ENCODE measurements at regions not wholly inside any gene's neighbourhood (a gene's known extent, or its start where the extent isn't known, plus 50 kb on each side); places are given as distances from the start of the nearest gene placed in this dataset.

DNA sequence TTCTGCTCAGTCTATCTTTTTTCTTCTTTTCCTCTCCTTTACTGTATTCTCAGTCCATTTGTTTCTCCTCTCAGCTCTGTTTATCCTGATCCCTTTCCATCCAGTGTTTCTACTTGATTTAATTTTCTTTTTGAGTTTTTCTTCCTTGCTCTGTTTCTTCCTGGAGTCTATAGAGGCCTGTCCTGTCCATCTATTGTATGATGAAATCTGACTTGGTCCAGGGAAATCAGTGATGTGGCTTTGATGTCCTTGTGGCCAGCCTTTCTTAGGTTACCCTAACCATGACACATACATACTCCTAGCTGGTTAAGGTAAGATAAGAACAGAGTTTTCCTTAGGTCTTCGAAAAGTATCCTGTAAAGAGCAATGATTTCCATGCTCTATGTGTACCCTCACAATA is 89.3 kb upstream of the LNX1 start:
- no peaks in the 10 kb centered on the region for H3K79me2 ChIP-seq (replicated peaks; ENCODE audit: insufficient read depth, low read length)
- no peaks in the 10 kb centered on the region for H3K27me3 ChIP-seq (ENCODE audit: insufficient read depth, low read depth, low read length)
- H3K9ac ChIP-seq (ENCODE audit: low read length), result no peak overlapping the region
- no peaks in the 10 kb centered on the region for H3K36me3 ChIP-seq (ENCODE audit: insufficient read depth, low read length)
- H4K20me1 ChIP-seq (ENCODE audit: insufficient read depth), result no peaks in the 10 kb centered on the region
- no peaks in the 10 kb centered on the region for H3K9me3 ChIP-seq (ENCODE audit: low read length)
- no peak for TF ChIP-seq TAF1 (IDR thresholded peaks at IDR 0.05; ENCODE audit: low read depth)
- no peak for TF ChIP-seq SMC3 (conservative IDR thresholded peaks at IDR 0.05; ENCODE audit: poor library complexity)
- TF ChIP-seq, protein P1, sequence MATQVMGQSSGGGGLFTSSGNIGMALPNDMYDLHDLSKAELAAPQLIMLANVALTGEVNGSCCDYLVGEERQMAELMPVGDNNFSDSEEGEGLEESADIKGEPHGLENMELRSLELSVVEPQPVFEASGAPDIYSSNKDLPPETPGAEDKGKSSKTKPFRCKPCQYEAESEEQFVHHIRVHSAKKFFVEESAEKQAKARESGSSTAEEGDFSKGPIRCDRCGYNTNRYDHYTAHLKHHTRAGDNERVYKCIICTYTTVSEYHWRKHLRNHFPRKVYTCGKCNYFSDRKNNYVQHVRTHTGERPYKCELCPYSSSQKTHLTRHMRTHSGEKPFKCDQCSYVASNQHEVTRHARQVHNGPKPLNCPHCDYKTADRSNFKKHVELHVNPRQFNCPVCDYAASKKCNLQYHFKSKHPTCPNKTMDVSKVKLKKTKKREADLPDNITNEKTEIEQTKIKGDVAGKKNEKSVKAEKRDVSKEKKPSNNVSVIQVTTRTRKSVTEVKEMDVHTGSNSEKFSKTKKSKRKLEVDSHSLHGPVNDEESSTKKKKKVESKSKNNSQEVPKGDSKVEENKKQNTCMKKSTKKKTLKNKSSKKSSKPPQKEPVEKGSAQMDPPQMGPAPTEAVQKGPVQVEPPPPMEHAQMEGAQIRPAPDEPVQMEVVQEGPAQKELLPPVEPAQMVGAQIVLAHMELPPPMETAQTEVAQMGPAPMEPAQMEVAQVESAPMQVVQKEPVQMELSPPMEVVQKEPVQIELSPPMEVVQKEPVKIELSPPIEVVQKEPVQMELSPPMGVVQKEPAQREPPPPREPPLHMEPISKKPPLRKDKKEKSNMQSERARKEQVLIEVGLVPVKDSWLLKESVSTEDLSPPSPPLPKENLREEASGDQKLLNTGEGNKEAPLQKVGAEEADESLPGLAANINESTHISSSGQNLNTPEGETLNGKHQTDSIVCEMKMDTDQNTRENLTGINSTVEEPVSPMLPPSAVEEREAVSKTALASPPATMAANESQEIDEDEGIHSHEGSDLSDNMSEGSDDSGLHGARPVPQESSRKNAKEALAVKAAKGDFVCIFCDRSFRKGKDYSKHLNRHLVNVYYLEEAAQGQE (IDR thresholded peaks at IDR 0.05; ENCODE audit: borderline replicate concordance), result no peak
- no peak for TF ChIP-seq MXI1 (conservative IDR thresholded peaks at IDR 0.05; ENCODE audit: poor library complexity, severe bottlenecking)
- TF ChIP-seq POLR2AphosphoS5 (IDR thresholded peaks at IDR 0.05), result no peak
- TF ChIP-seq EZH2 (IDR thresholded peaks at IDR 0.05; ENCODE audit: borderline replicate concordance, insufficient read depth, low read length, poor library complexity, severe bottlenecking), result no peak
- TF ChIP-seq RAD21 (conservative IDR thresholded peaks at IDR 0.05), result no peak
- TF ChIP-seq EP300 (conservative IDR thresholded peaks at IDR 0.05; ENCODE audit: poor library complexity, severe bottlenecking), result no peak
- TF ChIP-seq, protein P2, sequence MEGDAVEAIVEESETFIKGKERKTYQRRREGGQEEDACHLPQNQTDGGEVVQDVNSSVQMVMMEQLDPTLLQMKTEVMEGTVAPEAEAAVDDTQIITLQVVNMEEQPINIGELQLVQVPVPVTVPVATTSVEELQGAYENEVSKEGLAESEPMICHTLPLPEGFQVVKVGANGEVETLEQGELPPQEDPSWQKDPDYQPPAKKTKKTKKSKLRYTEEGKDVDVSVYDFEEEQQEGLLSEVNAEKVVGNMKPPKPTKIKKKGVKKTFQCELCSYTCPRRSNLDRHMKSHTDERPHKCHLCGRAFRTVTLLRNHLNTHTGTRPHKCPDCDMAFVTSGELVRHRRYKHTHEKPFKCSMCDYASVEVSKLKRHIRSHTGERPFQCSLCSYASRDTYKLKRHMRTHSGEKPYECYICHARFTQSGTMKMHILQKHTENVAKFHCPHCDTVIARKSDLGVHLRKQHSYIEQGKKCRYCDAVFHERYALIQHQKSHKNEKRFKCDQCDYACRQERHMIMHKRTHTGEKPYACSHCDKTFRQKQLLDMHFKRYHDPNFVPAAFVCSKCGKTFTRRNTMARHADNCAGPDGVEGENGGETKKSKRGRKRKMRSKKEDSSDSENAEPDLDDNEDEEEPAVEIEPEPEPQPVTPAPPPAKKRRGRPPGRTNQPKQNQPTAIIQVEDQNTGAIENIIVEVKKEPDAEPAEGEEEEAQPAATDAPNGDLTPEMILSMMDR (IDR thresholded peaks at IDR 0.05; ENCODE audit: poor library complexity, severe bottlenecking), result no peak
- no peaks in the 10 kb centered on the region for H3F3A ChIP-seq (ENCODE audit: insufficient read depth, low read length, poor library complexity, severe bottlenecking)
- H3K9me2 ChIP-seq (ENCODE audit: insufficient read depth, low read length), result no peaks in the 10 kb centered on the region
- no peak overlapping the region for H2AFZ ChIP-seq (ENCODE audit: low read depth, low read length)
- no peak overlapping the region for H3K27ac ChIP-seq (ENCODE audit: low read length)
- no peak overlapping the region for H3K4me2 ChIP-seq (ENCODE audit: low read length)
- no peak overlapping the region for H3K4me3 ChIP-seq (ENCODE audit: low read length)

DNA sequence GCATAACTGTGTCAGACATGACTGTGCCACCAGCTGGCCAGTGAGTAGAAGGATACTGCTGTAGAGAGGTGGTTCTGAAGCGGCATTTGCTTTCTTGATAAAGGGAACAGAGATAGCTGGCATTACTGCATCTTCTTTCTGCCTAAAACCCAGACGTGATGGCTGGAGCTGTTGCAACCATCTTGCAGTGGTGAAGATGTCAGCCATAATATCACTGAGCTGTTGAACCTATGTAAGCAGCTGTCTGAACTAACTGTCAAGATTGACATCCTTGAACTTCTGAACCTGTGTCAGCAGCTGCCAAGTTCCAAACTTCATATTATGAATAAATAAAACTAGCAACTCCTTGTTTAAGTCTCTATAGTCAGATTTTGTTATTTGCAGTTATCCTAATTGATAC is 88.9 kb upstream of the LNX1 start:
- H3K27ac ChIP-seq (ENCODE audit: low read length), result no peak overlapping the region
- no peaks in the 10 kb centered on the region for H3F3A ChIP-seq (ENCODE audit: insufficient read depth, low read length, poor library complexity, severe bottlenecking)
- TF ChIP-seq POLR2AphosphoS5 (IDR thresholded peaks at IDR 0.05) (no peak), TAF1 (IDR thresholded peaks at IDR 0.05; ENCODE audit: low read depth) (no peak), EP300 (conservative IDR thresholded peaks at IDR 0.05; ENCODE audit: poor library complexity, severe bottlenecking) (no peak), SMC3 (conservative IDR thresholded peaks at IDR 0.05; ENCODE audit: poor library complexity) (no peak), MXI1 (conservative IDR thresholded peaks at IDR 0.05; ENCODE audit: poor library complexity, severe bottlenecking) (no peak), RAD21 (conservative IDR thresholded peaks at IDR 0.05) (no peak), EZH2 (IDR thresholded peaks at IDR 0.05; ENCODE audit: borderline replicate concordance, insufficient read depth, low read length, poor library complexity, severe bottlenecking) (no peak)
- TF ChIP-seq, protein P1 (IDR thresholded peaks at IDR 0.05; ENCODE audit: borderline replicate concordance), result no peak
- TF ChIP-seq, protein P2 (IDR thresholded peaks at IDR 0.05; ENCODE audit: poor library complexity, severe bottlenecking), result no peak
- no peak overlapping the region for H3K9ac ChIP-seq (ENCODE audit: low read length)
- H3K9me2 ChIP-seq (ENCODE audit: insufficient read depth, low read length), result no peaks in the 10 kb centered on the region
- H3K36me3 ChIP-seq (ENCODE audit: insufficient read depth, low read length), result no peaks in the 10 kb centered on the region
- no peak overlapping the region for H3K4me3 ChIP-seq (ENCODE audit: low read length)
- no peaks in the 10 kb centered on the region for H3K79me2 ChIP-seq (replicated peaks; ENCODE audit: insufficient read depth, low read length)
- H3K9me3 ChIP-seq (ENCODE audit: low read length), result no peaks in the 10 kb centered on the region
- H3K4me2 ChIP-seq (ENCODE audit: low read length), result no peak overlapping the region
- H4K20me1 ChIP-seq (ENCODE audit: insufficient read depth), result no peaks in the 10 kb centered on the region
- H3K27me3 ChIP-seq (ENCODE audit: insufficient read depth, low read depth, low read length), result no peaks in the 10 kb centered on the region
- no peak overlapping the region for H2AFZ ChIP-seq (ENCODE audit: low read depth, low read length)
